ENCODE measurements at regions not wholly inside any gene's neighbourhood (a gene's known extent, or its start where the extent isn't known, plus 50 kb on each side); places are given as distances from the start of the nearest gene placed in this dataset.

GRCh38 chr2:65666156-65666725 lies 233.8 kb upstream of the SPRED2 start:
- no peak for DNase-seq

GRCh38 chr2:65664931-65665330 lies 232.5 kb upstream of the SPRED2 start:
- no peak for DNase-seq

- DNase-seq = no peak
Observed at GRCh38 chr2:65663831-65664407, 231.5 kb upstream of the SPRED2 start.

- no peak for DNase-seq
Observed at GRCh38 chr2:65662654-65663432, 230.4 kb upstream of the SPRED2 start.

GRCh38 chr2:65661980-65662653 lies 229.7 kb upstream of the SPRED2 start:
- DNase-seq = no peak

- DNase-seq = no peak
Observed at GRCh38 chr2:65660340-65660739, 227.9 kb upstream of the SPRED2 start.

- no peak for DNase-seq
Observed at GRCh38 chr2:65658881-65659280, 226.5 kb upstream of the SPRED2 start.

GRCh38 chr2:65658266-65658665 lies 225.9 kb upstream of the SPRED2 start:
- no peak for DNase-seq

- peak in 1 of 3 experiments; percentile 70 for DNase-seq
Observed at GRCh38 chr2:65656160-65656718, 223.8 kb upstream of the SPRED2 start.

GRCh38 chr2:65655000-65655399 lies 222.6 kb upstream of the SPRED2 start:
- peak; percentile 55 to 89 (median 77) for DNase-seq

GRCh38 chr2:65654496-65654895 lies 222.1 kb upstream of the SPRED2 start:
- peak; percentile 29 to 60 (median 37) for DNase-seq

GRCh38 chr2:65652066-65652465 lies 219.7 kb upstream of the SPRED2 start:
- no peak for DNase-seq

GRCh38 chr2:65649811-65650589 lies 217.6 kb upstream of the SPRED2 start:
- peak in 1 of 3 experiments; percentile 11 for DNase-seq

GRCh38 chr2:65647249-65647842 lies 214.9 kb upstream of the SPRED2 start:
- no peak for DNase-seq

GRCh38 chr2:65640793-65641103 lies 208.3 kb upstream of the SPRED2 start:
- no peak for DNase-seq

- DNase-seq = peak in 1 of 3 experiments; percentile 12
Observed at GRCh38 chr2:65639156-65639864, 206.9 kb upstream of the SPRED2 start.

- DNase-seq = no peak
Observed at GRCh38 chr2:65638443-65638842, 206.0 kb upstream of the SPRED2 start.

GRCh38 chr2:65636813-65637483 lies 204.5 kb upstream of the SPRED2 start:
- DNase-seq = peak in 1 of 3 experiments; percentile 18

GRCh38 chr2:65636024-65636423 lies 203.6 kb upstream of the SPRED2 start:
- DNase-seq = no peak

- DNase-seq = no peak
Observed at GRCh38 chr2:65634304-65634703, 201.9 kb upstream of the SPRED2 start.

- no peak for DNase-seq
Observed at GRCh38 chr2:65630643-65631042, 198.2 kb upstream of the SPRED2 start.
